Dendritic cell treated with granulocyte-macrophage colony-stimulating factor and Interleukin-4, amounts not matched to agents 40 ng/mL and 50 ng/mL, for 4 days (primary cell): ENCODE measurements at regions not wholly inside any gene's neighbourhood (a gene's known extent, or its start where the extent isn't known, plus 50 kb on each side); places are given as distances from the start of the nearest gene placed in this dataset.
"Not testable (repeated sequence)": the region's sequence is repeated elsewhere in the genome, so short reads cannot be mapped to it uniquely, and the experiment has no call there.

Source experiments
- H3K27ac Mint-ChIP-seq: one replicate; pipeline ENCODE4 v1.8.0; 2022; ENCODE audit warnings: mild to moderate bottlenecking, mixed read lengths
- H3K27me3 Mint-ChIP-seq: one replicate; pipeline ENCODE4 v1.8.0; 2022; ENCODE audit warnings: mild to moderate bottlenecking, mixed read lengths
- H3K36me3 Mint-ChIP-seq: one replicate; pipeline ENCODE4 v1.8.0; 2022; ENCODE audit warnings: low read depth, mixed read lengths
- H3K4me1 Mint-ChIP-seq: one replicate; pipeline ENCODE4 v1.8.0; 2022; ENCODE audit warnings: low read depth, mixed read lengths
- H3K4me3 Mint-ChIP-seq: one replicate; pipeline ENCODE4 v1.8.0; 2022; ENCODE audit warnings: mild to moderate bottlenecking, moderate library complexity, mixed read lengths
- H3K9me3 Mint-ChIP-seq: one replicate; pipeline ENCODE4 v1.8.0; 2022; ENCODE audit warnings: mixed read lengths
- intact Hi-C: fragments of 100-400 bp; cut with micrococcal nuclease; formaldehyde crosslinking; loops from one replicate; pipeline ENCODE4 v1.15.0; 2022

DNA sequence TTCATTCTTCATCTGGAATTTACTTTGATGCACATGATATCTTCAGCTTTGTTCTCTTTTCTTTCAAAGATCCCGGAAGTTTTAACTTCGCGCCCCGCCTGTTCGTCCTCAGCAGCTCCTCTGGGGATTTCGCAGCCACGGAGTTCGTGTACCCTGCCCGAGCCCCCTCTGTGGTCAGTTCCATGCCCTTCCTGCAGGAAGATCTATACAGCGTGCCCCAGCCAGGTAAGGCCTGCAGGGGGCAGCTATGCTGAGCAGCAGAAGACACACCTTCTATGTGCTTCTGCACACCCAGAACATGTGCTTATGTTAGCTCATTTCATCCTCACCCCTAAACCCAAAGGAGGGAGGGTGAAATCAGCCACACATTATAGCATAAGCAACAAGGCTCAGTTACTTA lies 79.7 kb upstream of the LYZL2 start:
- H3K27ac Mint-ChIP-seq: no peak overlapping the region
- H3K9me3 Mint-ChIP-seq: peaks cover 15% of the 10 kb centered on the region
- intact Hi-C loops: no loop called here
- peaks cover 7% of the 10 kb centered on the region for H3K36me3 Mint-ChIP-seq
- peaks cover 11% of the 10 kb centered on the region for H3K27me3 Mint-ChIP-seq
- peaks cover 15% of the 10 kb centered on the region for H3K4me1 Mint-ChIP-seq
- H3K4me3 Mint-ChIP-seq: no peak overlapping the region

DNA sequence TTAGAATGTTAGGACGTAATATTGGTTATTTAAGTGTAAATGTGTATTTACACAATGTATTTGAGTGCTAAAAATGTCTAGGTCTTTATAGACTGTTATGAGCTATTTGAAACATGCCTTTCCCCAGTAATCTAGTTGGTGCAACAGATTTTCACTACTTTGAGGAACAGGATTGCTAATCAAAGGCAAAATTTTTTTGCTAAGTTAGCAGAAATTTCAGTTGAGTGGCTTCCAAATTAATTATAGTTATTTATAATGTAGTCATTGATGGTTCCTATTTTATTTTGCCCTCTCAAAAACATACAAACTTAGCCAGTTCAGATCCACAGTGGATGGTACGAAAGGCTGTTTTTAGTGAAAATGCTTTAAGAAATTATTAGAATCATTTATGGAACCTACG lies 78.7 kb upstream of the LYZL2 start:
- H3K4me1 Mint-ChIP-seq: peaks cover 15% of the 10 kb centered on the region
- H3K9me3 Mint-ChIP-seq: peaks cover 5% of the 10 kb centered on the region
- no peak overlapping the region for H3K27ac Mint-ChIP-seq
- no peak overlapping the region for H3K4me3 Mint-ChIP-seq
- intact Hi-C loops: no loop called here
- peaks cover 11% of the 10 kb centered on the region for H3K27me3 Mint-ChIP-seq
- peaks cover 2% of the 10 kb centered on the region for H3K36me3 Mint-ChIP-seq

DNA sequence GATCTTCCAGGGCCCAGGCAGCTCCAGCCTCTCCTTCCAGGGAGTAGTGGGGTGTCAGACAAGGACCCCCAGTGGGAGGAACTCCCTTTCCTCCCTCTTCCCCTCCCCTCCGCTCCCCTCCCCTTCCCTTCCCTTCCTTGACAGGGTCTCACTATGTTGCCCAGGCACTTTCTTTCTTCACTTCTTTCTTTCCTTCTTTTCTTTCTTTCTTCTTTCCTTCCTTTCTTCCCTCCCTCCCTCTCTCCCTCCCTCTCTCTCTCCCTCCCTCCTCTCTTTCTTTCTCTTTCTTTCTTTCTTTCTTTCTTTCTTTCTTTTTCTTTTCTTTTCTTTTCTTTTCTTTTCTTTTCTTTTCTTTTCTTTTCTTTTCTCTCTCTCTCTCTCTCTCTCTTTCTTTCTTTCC lies 76.6 kb upstream of the LYZL2 start:
- H3K9me3 Mint-ChIP-seq, H3K4me3 Mint-ChIP-seq, H3K36me3 Mint-ChIP-seq, H3K27ac Mint-ChIP-seq, intact Hi-C loops: not testable (repeated sequence)
- Mint-ChIP-seq H3K27me3 (peaks cover 11% of the 10 kb centered on the region), H3K4me1 (peaks cover 21% of the 10 kb centered on the region)

DNA sequence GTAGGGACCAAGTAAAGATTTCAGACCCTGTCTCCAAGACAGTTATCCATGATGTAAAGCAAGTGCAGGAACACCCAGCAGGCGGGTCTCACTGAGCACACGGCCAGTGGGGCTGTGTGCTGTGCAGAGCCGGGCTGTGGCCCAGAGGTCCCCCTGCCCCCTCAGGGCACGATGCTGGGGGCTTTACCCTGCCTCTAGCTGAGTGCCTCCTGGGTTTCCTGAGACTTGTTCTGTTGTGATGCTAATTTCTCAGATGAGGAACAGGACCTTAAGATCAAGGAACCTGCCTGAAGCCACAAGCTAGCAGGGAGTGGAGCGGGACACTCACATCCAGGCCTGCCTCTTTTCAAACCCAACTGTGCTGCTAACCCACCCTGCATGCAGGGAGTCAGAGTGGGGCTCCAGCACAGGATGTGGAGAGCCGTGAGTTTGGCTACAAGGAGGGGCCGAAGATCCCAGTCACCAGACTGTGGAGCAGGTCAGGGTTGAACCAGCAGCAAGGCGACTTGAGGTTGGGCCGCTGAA lies 76.1 kb upstream of the LYZL2 start:
- Mint-ChIP-seq H3K27ac (no peak overlapping the region), H3K4me1 (peaks cover 21% of the 10 kb centered on the region)

DNA sequence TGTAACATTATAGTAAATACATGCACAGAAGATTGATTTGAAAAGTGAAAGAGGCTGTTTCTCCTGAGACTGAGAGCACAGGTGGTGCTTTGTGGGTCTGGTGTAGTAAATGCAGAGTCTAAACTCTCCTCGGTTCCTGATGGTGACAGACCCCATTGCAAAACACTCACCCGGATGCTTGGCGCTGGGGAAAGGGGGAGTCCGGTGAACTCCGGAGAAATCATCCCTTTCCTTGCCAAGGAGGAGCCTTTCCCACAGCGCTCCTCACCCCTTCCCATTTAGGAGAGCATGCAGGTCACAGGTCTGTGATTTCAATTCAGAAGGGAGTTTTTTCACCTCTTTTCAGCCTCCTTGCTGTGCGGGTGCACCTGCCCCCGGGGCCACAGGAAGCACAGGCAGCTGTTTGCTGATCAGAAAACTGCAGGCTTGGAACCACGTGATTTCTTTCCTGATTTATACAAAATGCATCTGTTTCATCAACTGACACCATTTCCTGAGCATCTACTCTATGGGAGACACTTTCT lies 75.6 kb upstream of the LYZL2 start:
- intact Hi-C loops: no loop called here
- no peak overlapping the region for H3K4me3 Mint-ChIP-seq
- no peak overlapping the region for H3K27ac Mint-ChIP-seq
- peaks cover 21% of the 10 kb centered on the region for H3K4me1 Mint-ChIP-seq
- no peaks in the 10 kb centered on the region for H3K36me3 Mint-ChIP-seq
- no peaks in the 10 kb centered on the region for H3K9me3 Mint-ChIP-seq
- H3K27me3 Mint-ChIP-seq: peaks cover 11% of the 10 kb centered on the region

More for the DNA sequence above, 76.1 kb upstream of the LYZL2 start:
- no peak overlapping the region for H3K4me3 Mint-ChIP-seq
- peaks cover 11% of the 10 kb centered on the region for H3K27me3 Mint-ChIP-seq
- intact Hi-C loops: no loop called here
- H3K9me3 Mint-ChIP-seq: no peaks in the 10 kb centered on the region
- no peaks in the 10 kb centered on the region for H3K36me3 Mint-ChIP-seq

DNA sequence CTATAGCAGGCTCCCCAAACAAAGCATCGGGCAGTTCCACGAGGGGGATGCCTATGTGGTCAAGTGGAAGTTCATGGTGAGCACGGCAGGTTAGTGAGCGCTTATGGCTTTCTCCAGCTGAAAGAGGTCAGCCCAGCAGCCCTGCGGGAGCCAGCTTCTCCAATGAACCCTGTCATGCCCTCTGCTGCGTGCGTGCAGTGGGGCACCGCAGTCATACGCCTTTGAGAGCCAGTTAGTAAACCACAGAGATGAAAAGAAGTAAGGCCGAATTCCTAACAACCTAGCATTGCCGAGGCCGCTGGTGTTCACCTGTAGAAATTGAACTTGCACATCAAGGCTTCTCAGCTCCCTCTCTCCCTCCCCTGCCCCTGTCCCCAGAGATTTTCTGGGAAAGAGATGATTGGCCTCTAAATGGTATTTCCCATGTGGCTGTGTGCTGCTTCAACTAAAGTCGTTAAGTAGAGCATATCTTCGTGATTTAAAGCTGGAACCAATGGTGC lies 75.1 kb upstream of the LYZL2 start:
- intact Hi-C loops, H3K36me3 Mint-ChIP-seq, H3K4me3 Mint-ChIP-seq, H3K27ac Mint-ChIP-seq, H3K9me3 Mint-ChIP-seq: not testable (repeated sequence)
- H3K4me1 Mint-ChIP-seq: peaks cover 21% of the 10 kb centered on the region
- peaks cover 11% of the 10 kb centered on the region for H3K27me3 Mint-ChIP-seq

DNA sequence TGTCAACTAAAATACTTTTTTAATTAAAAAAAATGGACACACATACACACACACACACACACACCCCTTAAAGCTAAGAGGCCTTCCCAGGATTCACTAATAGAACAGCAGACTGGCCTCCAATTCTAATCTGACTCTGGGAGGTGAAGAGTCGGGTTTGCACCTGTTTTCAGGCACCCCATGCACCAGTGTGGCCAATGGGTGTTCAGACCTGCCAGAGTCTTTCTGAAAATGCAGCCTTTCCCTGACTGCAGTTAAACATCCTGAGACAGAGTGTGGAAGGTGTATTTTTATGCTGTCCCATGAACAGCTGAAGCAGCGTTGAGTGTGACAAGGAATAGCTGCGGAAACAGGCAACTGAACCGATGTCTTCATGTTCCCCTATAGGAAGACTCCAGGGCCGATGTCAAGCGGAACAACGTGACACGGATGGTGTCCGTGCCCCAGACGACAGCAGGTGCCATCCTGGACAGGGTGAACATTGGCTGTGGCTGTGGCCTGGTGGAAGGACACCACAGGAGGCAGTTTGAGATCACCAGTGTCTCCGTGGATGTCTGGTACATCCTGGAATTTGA lies 74.6 kb upstream of the LYZL2 start:
- Mint-ChIP-seq H3K4me1 (peaks cover 21% of the 10 kb centered on the region), H3K4me3 (no peak overlapping the region), H3K27ac (no peak overlapping the region), H3K27me3 (peaks cover 11% of the 10 kb centered on the region), H3K9me3 (no peaks in the 10 kb centered on the region), H3K36me3 (no peaks in the 10 kb centered on the region)
- intact Hi-C loops: no loop called here

DNA sequence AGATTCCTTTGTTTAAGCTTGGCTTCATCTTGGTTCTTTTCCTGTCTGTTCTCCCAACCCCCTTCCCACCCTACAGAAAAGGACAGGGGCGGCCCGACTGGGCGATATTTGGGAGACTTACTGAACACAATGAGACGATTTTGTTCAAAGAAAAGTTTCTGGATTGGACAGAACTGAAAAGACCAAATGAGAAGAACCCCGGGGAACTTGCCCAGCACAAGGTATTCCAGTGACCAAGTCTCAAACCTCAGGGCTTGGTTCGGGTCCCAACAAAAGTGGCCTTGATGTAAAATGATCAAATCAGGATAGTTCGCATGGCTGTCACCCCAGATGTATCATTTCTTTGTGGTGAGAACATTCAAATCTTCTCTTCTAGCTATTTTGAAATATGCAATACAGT lies 73.9 kb upstream of the LYZL2 start:
- H3K27ac Mint-ChIP-seq, H3K4me3 Mint-ChIP-seq, H3K9me3 Mint-ChIP-seq, H3K36me3 Mint-ChIP-seq, intact Hi-C loops: not testable (repeated sequence)
- H3K27me3 Mint-ChIP-seq: peaks cover 11% of the 10 kb centered on the region
- H3K4me1 Mint-ChIP-seq: peaks cover 21% of the 10 kb centered on the region

DNA sequence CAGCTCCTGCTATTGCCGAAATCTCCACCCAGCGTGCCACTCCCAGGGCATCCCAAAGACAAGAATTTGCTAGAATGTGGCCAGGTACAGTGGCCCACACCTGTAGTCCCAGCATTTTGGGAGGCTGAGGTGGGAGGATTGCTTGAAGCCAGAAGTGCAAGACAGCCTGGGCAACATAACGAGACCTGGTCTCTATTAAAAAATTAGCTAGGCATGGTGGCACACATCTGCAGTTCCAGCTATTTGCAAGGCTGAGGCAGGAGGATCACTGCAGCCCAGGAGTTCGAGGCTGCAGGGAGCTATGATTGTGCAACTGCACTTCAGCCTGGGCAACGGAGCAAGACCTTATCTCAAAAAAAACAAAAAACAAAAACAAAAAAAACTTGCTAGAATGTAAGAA lies 73.3 kb upstream of the LYZL2 start:
- Mint-ChIP-seq H3K4me1 (peaks cover 21% of the 10 kb centered on the region), H3K27ac (no peak overlapping the region), H3K36me3 (no peaks in the 10 kb centered on the region), H3K9me3 (no peaks in the 10 kb centered on the region), H3K4me3 (no peak overlapping the region), H3K27me3 (peaks cover 11% of the 10 kb centered on the region)
- intact Hi-C loops: no loop called here

DNA sequence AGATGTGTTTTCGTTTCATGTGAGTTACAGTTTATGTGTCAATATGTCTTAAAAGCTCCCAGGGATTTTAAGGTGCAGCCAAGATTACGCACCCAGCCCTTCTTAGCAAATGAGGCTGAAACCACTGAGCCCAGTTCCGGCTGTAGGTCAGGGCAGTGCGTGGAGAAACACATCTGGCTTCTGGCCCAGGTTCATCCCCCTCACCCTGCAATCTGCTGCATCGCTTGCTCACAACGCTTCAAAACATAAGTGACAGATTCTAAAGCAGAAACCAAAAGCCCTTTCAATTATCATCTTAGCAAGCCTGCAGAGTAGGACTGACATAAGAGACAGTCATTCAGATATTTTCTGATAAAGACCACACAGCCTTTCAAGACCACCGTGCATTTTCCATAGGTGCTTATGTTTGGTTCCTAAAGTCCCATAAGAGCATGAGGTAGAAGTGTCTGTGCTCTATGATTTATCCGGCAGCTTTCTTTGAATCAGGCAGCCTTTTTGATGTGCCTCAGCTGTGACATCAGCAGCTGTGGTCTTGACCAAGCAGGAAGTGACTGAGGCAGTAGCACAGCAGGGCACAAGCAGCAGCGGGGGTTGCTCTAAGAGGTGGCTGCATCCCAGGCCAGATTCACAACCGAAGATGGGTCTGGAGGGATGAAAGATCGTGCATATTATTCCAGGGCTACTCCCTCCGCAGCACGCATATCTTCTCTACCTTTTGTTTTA lies 72.1 kb upstream of the LYZL2 start:
- peaks cover 11% of the 10 kb centered on the region for H3K27me3 Mint-ChIP-seq
- H3K27ac Mint-ChIP-seq: no peak overlapping the region
- peaks cover 20% of the 10 kb centered on the region for H3K4me1 Mint-ChIP-seq
- H3K4me3 Mint-ChIP-seq: peak overlapping the region; percentile 17
- H3K36me3 Mint-ChIP-seq: no peaks in the 10 kb centered on the region
- H3K9me3 Mint-ChIP-seq: no peaks in the 10 kb centered on the region
- intact Hi-C loops: no loop called here

DNA sequence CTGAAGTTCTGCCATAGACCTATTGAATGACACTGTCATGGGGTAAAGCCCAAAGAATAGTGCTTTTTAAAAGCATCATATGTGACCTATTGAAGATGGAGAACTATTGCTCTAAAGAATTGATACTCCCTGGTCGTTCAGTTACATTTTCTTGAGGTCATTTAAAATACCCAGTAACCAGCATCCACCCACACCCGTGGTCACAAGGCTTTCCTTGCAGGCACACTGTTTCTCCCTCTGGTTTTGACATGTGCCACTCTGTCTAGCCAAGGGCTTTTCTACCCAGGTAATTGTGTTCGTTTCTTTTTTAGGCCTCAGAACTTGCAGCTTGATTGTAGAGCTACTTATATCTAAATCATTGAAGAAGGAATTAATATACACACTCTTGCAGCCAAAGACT lies 68.3 kb upstream of the LYZL2 start:
- Mint-ChIP-seq H3K27me3 (no peaks in the 10 kb centered on the region), H3K4me3 (no peak overlapping the region), H3K9me3 (no peaks in the 10 kb centered on the region), H3K27ac (no peak overlapping the region), H3K36me3 (no peaks in the 10 kb centered on the region), H3K4me1 (peaks cover 6% of the 10 kb centered on the region)
- intact Hi-C loops: no loop called here

DNA sequence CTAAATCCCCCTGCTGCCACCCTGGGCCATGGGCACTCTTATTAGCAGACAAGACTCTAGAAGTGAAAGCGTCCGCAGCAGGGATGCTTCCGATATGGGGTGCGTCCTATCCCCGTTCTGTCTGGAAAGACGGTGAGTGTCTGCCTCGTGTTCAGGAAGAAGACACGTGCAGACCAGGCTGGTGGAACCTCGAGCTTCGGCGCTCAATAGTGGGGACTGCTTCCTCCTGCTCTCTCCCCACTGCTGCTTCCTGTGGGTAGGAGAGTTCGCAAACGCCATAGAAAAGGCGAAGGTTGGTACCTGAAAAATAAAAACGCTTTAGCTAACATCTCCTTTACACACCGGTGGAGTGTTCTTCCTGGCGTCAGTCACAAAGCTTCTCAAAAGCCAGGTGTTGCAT lies 67.7 kb upstream of the LYZL2 start:
- H3K4me3 Mint-ChIP-seq, H3K9me3 Mint-ChIP-seq, H3K27me3 Mint-ChIP-seq, H3K27ac Mint-ChIP-seq, H3K4me1 Mint-ChIP-seq, H3K36me3 Mint-ChIP-seq, intact Hi-C loops: not testable (repeated sequence)

DNA sequence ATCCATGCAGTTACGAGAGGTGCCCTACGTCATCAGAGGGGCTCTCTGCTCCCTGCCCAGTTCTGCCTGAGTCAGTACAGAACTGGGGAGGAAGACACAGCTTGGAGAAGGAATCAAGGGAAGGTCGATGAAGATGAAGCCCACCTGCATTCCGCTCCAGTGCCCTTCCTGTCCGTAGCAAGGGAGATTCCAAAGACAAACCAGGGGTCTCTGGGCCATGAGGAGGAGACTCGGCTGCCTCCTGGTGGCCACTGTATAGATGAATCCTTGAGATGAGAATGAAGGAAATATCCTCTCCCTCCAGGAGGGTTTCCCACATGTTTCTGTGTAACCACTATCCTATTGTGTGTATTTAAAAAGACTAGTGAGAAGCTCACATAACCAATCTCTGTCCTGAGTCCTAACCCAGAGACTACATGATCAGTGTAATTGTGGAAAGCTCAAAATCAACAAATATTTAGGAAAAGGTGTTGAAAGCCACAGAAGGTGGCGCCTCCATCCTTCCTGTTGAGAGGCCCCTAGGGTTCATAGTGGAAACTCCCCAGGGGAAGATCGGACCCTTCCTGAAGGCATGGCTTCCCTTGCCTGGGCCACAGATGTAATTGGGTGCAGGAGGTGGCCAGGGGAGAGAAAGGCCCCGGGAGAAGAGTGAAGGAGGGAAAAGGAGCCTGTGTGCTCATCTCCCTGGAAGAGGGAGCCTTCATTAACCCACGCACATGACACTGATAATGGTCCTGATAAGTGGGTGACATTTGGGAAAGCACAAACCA lies 67.0 kb upstream of the LYZL2 start:
- intact Hi-C loops, H3K27ac Mint-ChIP-seq, H3K27me3 Mint-ChIP-seq, H3K4me3 Mint-ChIP-seq, H3K4me1 Mint-ChIP-seq, H3K36me3 Mint-ChIP-seq, H3K9me3 Mint-ChIP-seq: not testable (repeated sequence)
